ENCODE measurements at regions not wholly inside any gene's neighbourhood (a gene's known extent, or its start where the extent isn't known, plus 50 kb on each side); places are given as distances from the start of the nearest gene placed in this dataset.

GRCh38 chr10:64093946-64094535 is 572.8 kb downstream of the REEP3 start:
- DNase-seq (ENCODE audit: low read depth), result no peak
- no peak overlapping the region for H3K4me3 ChIP-seq (ENCODE audit: low read depth, low read length)
- TF ChIP-seq CTCF (conservative IDR thresholded peaks at IDR 0.05; ENCODE audit: low read depth, low read length), result no peak

GRCh38 chr10:64096941-64097340 is 575.7 kb downstream of the REEP3 start:
- no peak for DNase-seq (ENCODE audit: low read depth)
- TF ChIP-seq CTCF (conservative IDR thresholded peaks at IDR 0.05; ENCODE audit: low read depth, low read length), result no peak
- no peak overlapping the region for H3K4me3 ChIP-seq (ENCODE audit: low read depth, low read length)

- DNase-seq (ENCODE audit: low read depth), result no peak
- no peak for TF ChIP-seq CTCF (conservative IDR thresholded peaks at IDR 0.05; ENCODE audit: low read depth, low read length)
- no peak overlapping the region for H3K4me3 ChIP-seq (ENCODE audit: low read depth, low read length)
Measured at GRCh38 chr10:64097391-64098122, 576.4 kb downstream of the REEP3 start.

- no peak overlapping the region for H3K4me3 ChIP-seq (ENCODE audit: low read depth, low read length)
- DNase-seq (ENCODE audit: low read depth), result no peak
- TF ChIP-seq CTCF (conservative IDR thresholded peaks at IDR 0.05; ENCODE audit: low read depth, low read length), result no peak
Measured at GRCh38 chr10:64098994-64099393, 577.8 kb downstream of the REEP3 start.

GRCh38 chr10:64101606-64102263 is 580.5 kb downstream of the REEP3 start:
- no peak overlapping the region for H3K4me3 ChIP-seq (ENCODE audit: low read depth, low read length)
- TF ChIP-seq CTCF (conservative IDR thresholded peaks at IDR 0.05; ENCODE audit: low read depth, low read length), result no peak
- DNase-seq (ENCODE audit: low read depth), result no peak

- no peak for TF ChIP-seq CTCF (conservative IDR thresholded peaks at IDR 0.05; ENCODE audit: low read depth, low read length)
- no peak for DNase-seq (ENCODE audit: low read depth)
Measured at GRCh38 chr10:64102264-64102633, 581.0 kb downstream of the REEP3 start.

More at GRCh38 chr10:64102264-64102633, 581.0 kb downstream of the REEP3 start:
- no peak overlapping the region for H3K4me3 ChIP-seq (ENCODE audit: low read depth, low read length)

Measured in choroid plexus epithelial cell (primary cell).